GM19239 (cell line): ENCODE measurements at regions not wholly inside any gene's neighbourhood (a gene's known extent, or its start where the extent isn't known, plus 50 kb on each side); places are given as distances from the start of the nearest gene placed in this dataset.
"Not testable (repeated sequence)": the region's sequence is repeated elsewhere in the genome, so short reads cannot be mapped to it uniquely, and the experiment has no call there.

Experiments
- DNase-seq: peaks from one replicate; pipeline ENCODE4 v3.0.0; 2011; ENCODE audit warnings: low spot score; ENCODE audit not compliant: insufficient read length
- FAIRE-seq: peaks from 2 replicates; lab custom pipeline; 2011; peaks lifted over from hg19 to GRCh38; lab: Jason Lieb, UNC

GRCh38 chr14:99035268-99035667, 236.7 kb downstream of the BCL11B start:
- no peak for FAIRE-seq
- DNase-seq: no peak

GRCh38 chr14:99035712-99036610, 236.0 kb downstream of the BCL11B start:
- FAIRE-seq: no peak
- no peak for DNase-seq

GRCh38 chr14:99036611-99037293, 235.2 kb downstream of the BCL11B start:
- FAIRE-seq: no peak
- no peak for DNase-seq

- not testable (repeated sequence) for FAIRE-seq, DNase-seq
Measured at GRCh38 chr14:99037326-99037725, 234.7 kb downstream of the BCL11B start.

- DNase-seq (no peak), FAIRE-seq (no peak)
Measured at GRCh38 chr14:99037777-99038430, 234.1 kb downstream of the BCL11B start.

GRCh38 chr14:99038431-99038820, 233.6 kb downstream of the BCL11B start:
- FAIRE-seq (no peak), DNase-seq (no peak)

GRCh38 chr14:99039331-99040041, 232.5 kb downstream of the BCL11B start:
- no peak for FAIRE-seq

GRCh38 chr14:99040052-99040451, 231.9 kb downstream of the BCL11B start:
- no peak for FAIRE-seq
- DNase-seq: no peak

More at GRCh38 chr14:99039331-99040041, 232.5 kb downstream of the BCL11B start:
- DNase-seq: no peak

- no peak for DNase-seq
- FAIRE-seq: no peak
Measured at GRCh38 chr14:99040711-99041110, 231.3 kb downstream of the BCL11B start.

GRCh38 chr14:99041141-99041819, 230.7 kb downstream of the BCL11B start:
- FAIRE-seq: no peak
- DNase-seq: no peak

- FAIRE-seq (no peak), DNase-seq (no peak)
Measured at GRCh38 chr14:99041820-99042174, 230.2 kb downstream of the BCL11B start.

- no peak for DNase-seq
- FAIRE-seq: no peak
Measured at GRCh38 chr14:99042381-99043266, 229.4 kb downstream of the BCL11B start.

GRCh38 chr14:99043267-99043615, 228.8 kb downstream of the BCL11B start:
- no peak for DNase-seq
- FAIRE-seq: no peak

GRCh38 chr14:99043756-99044155, 228.2 kb downstream of the BCL11B start:
- FAIRE-seq (no peak), DNase-seq (no peak)

- FAIRE-seq (no peak), DNase-seq (no peak)
Measured at GRCh38 chr14:99047441-99048031, 224.5 kb downstream of the BCL11B start.

GRCh38 chr14:99050309-99050708, 221.7 kb downstream of the BCL11B start:
- FAIRE-seq: no peak
- DNase-seq: no peak

- DNase-seq (no peak), FAIRE-seq (no peak)
Measured at GRCh38 chr14:99052467-99052866, 219.5 kb downstream of the BCL11B start.

GRCh38 chr14:99055019-99055418, 217.0 kb downstream of the BCL11B start:
- DNase-seq: no peak
- FAIRE-seq: no peak

GRCh38 chr14:99055816-99056215, 216.2 kb downstream of the BCL11B start:
- DNase-seq: no peak

More at GRCh38 chr14:99055816-99056215, 216.2 kb downstream of the BCL11B start:
- FAIRE-seq: no peak
